Suprapubic skin (tissue), 4 donors: ENCODE measurements at regions not wholly inside any gene's neighbourhood (a gene's known extent, or its start where the extent isn't known, plus 50 kb on each side); places are given as distances from the start of the nearest gene placed in this dataset.

Experiments
- DNase-seq, 2 donors: peaks; one replicate each; pipeline ENCODE4 v3.0.0-alpha.2; 2019; ENCODE audit warnings: low spot score in 2 of 2
- H3K27ac ChIP-seq: fragments of 200-600 bp; sonication (generic); one replicate; pipeline ENCODE4 v1.5.1; 2019
- H3K27me3 ChIP-seq: fragments of 200-600 bp; sonication (generic); one replicate; pipeline ENCODE4 v1.5.1; 2019
- H3K36me3 ChIP-seq: fragments of 200-600 bp; sonication (generic); one replicate; pipeline ENCODE4 v1.5.1; 2019
- H3K4me1 ChIP-seq: fragments of 200-600 bp; sonication (generic); one replicate; pipeline ENCODE4 v1.5.1; 2019
- H3K4me3 ChIP-seq: fragments of 200-600 bp; sonication (generic); one replicate; pipeline ENCODE4 v1.5.1; 2019; ENCODE audit warnings: mild to moderate bottlenecking
- H3K9me3 ChIP-seq: fragments of 200-600 bp; sonication (generic); one replicate; pipeline ENCODE4 v1.5.1; 2019
- CTCF ChIP-seq, 2 donors: fragments of 200-600 bp in 1 of 2; fragments of 450-650 bp in 1 of 2; sonication (generic) in 1 of 2; IDR thresholded peaks; one replicate each; pipeline ENCODE4 v1.5.1; 2016 to 2019; ENCODE audit warnings: antibody characterized with exemption in 2 of 2, mild to moderate bottlenecking in 1 of 2, moderate library complexity in 1 of 2
- EP300 ChIP-seq: sonication (generic); formaldehyde crosslinking; IDR thresholded peaks from one replicate; pipeline ENCODE4 v1.6.1; 2017; ENCODE audit warnings: antibody characterized with exemption
- POLR2A ChIP-seq, 2 donors: fragments of 450-650 bp; IDR thresholded peaks; one replicate each; pipeline ENCODE4 v1.6.1; 2017; ENCODE audit warnings: antibody characterized with exemption in 2 of 2, mild to moderate bottlenecking in 2 of 2, moderate library complexity in 2 of 2
- POLR2AphosphoS5 ChIP-seq, 3 donors: sonication (generic); formaldehyde crosslinking; IDR thresholded peaks; one replicate each; pipeline ENCODE4 v1.6.1; 2017; ENCODE audit warnings: antibody characterized with exemption in 3 of 3
- WGBS: methylation state at CpG from one replicate; pipeline ENCODE4 v1.1.5; 2018; 5-methylcytosine and 5-hydroxymethylcytosine counted together

GRCh38 chr12:105585107-105585506 lies 254.6 kb downstream of the C12orf75 start:
- H3K4me3 ChIP-seq: no peak overlapping the region
- no peak overlapping the region for H3K27ac ChIP-seq
- TF ChIP-seq EP300 (no peak), POLR2A (IDR thresholded peaks at IDR 0.05) (no peak), POLR2AphosphoS5 (IDR thresholded peaks at IDR 0.05) (no peak), CTCF (IDR thresholded peaks at IDR 0.05) (no peak)
- peaks cover 4% of the 10 kb centered on the region for H3K9me3 ChIP-seq
- no peaks in the 10 kb centered on the region for H3K36me3 ChIP-seq
- WGBS: 94% methylated on average over 3 of the region's 3 CpGs
- no peaks in the 10 kb centered on the region for H3K27me3 ChIP-seq
- DNase-seq: no peak
- H3K4me1 ChIP-seq: no peaks in the 10 kb centered on the region

GRCh38 chr12:105587237-105587636 lies 256.7 kb downstream of the C12orf75 start:
- no peak for TF ChIP-seq POLR2AphosphoS5 (IDR thresholded peaks at IDR 0.05)
- TF ChIP-seq EP300: no peak
- no peak for TF ChIP-seq POLR2A (IDR thresholded peaks at IDR 0.05)
- TF ChIP-seq CTCF (IDR thresholded peaks at IDR 0.05): no peak
- H3K4me1 ChIP-seq: no peaks in the 10 kb centered on the region
- no peaks in the 10 kb centered on the region for H3K36me3 ChIP-seq
- peaks cover 4% of the 10 kb centered on the region for H3K9me3 ChIP-seq
- DNase-seq: no peak
- WGBS: 65% methylated on average over 5 of the region's 5 CpGs
- H3K4me3 ChIP-seq: no peak overlapping the region
- no peaks in the 10 kb centered on the region for H3K27me3 ChIP-seq
- H3K27ac ChIP-seq: no peak overlapping the region

GRCh38 chr12:105588106-105588505 lies 257.6 kb downstream of the C12orf75 start:
- no peaks in the 10 kb centered on the region for H3K27me3 ChIP-seq
- H3K36me3 ChIP-seq: no peaks in the 10 kb centered on the region
- H3K4me1 ChIP-seq: no peaks in the 10 kb centered on the region
- peaks cover 4% of the 10 kb centered on the region for H3K9me3 ChIP-seq
- TF ChIP-seq POLR2A (IDR thresholded peaks at IDR 0.05): no peak
- TF ChIP-seq POLR2AphosphoS5 (IDR thresholded peaks at IDR 0.05): no peak
- TF ChIP-seq CTCF (IDR thresholded peaks at IDR 0.05): no peak
- TF ChIP-seq EP300: no peak
- DNase-seq: no peak
- WGBS: 93% methylated on average over 4 of the region's 4 CpGs
- H3K4me3 ChIP-seq: no peak overlapping the region
- H3K27ac ChIP-seq: no peak overlapping the region

GRCh38 chr12:105590571-105590970 lies 260.1 kb downstream of the C12orf75 start:
- Histone ChIP-seq H3K4me3 (no peak overlapping the region), H3K27me3 (no peaks in the 10 kb centered on the region), H3K9me3 (peaks cover 4% of the 10 kb centered on the region), H3K36me3 (no peaks in the 10 kb centered on the region), H3K4me1 (peaks cover 3% of the 10 kb centered on the region), H3K27ac (no peak overlapping the region)
- no peak for DNase-seq
- WGBS: 29% methylated on average over 1 of the region's 1 CpG
- TF ChIP-seq POLR2AphosphoS5 (IDR thresholded peaks at IDR 0.05) (no peak), CTCF (IDR thresholded peaks at IDR 0.05) (no peak), EP300 (no peak), POLR2A (IDR thresholded peaks at IDR 0.05) (no peak)

GRCh38 chr12:105595440-105595839 lies 264.9 kb downstream of the C12orf75 start:
- WGBS: 67% methylated on average over 5 of the region's 5 CpGs
- no peak for TF ChIP-seq POLR2A (IDR thresholded peaks at IDR 0.05)
- no peak for TF ChIP-seq EP300
- no peak for TF ChIP-seq POLR2AphosphoS5 (IDR thresholded peaks at IDR 0.05)
- no peak for TF ChIP-seq CTCF (IDR thresholded peaks at IDR 0.05)

More at GRCh38 chr12:105595440-105595839, 264.9 kb downstream of the C12orf75 start:
- Histone ChIP-seq H3K36me3 (no peaks in the 10 kb centered on the region), H3K27me3 (no peaks in the 10 kb centered on the region), H3K4me1 (peaks cover 14% of the 10 kb centered on the region), H3K27ac (no peak overlapping the region), H3K4me3 (no peak overlapping the region), H3K9me3 (no peaks in the 10 kb centered on the region)
- DNase-seq: no peak
